SK-N-SH treated with all-trans-retinoic acid at 6 μM for 48 hours (cell line): ENCODE measurements at regions not wholly inside any gene's neighbourhood (a gene's known extent, or its start where the extent isn't known, plus 50 kb on each side); places are given as distances from the start of the nearest gene placed in this dataset.

Experiments
- ATAC-seq: fragments of 200-7000 bp; cut with Tn5 transposase; 3 replicates; pipeline ENCODE4 v1.9.1; 2020; ENCODE audit warnings: mild to moderate bottlenecking, moderate library complexity
- ARNTL ChIP-seq: fragments of 450-650 bp; formaldehyde crosslinking; IDR thresholded peaks from 2 replicates; pipeline ENCODE4 v1.5.0; 2020; ENCODE audit warnings: low read depth, mild to moderate bottlenecking, moderate library complexity, borderline replicate concordance
- BACH2 ChIP-seq: fragments of 250-450 bp; sonication (Bioruptor Pico); IDR thresholded peaks from 2 replicates; pipeline ENCODE4 v1.9.0; 2021; ENCODE audit warnings: mild to moderate bottlenecking, borderline replicate concordance
- CSDC2 ChIP-seq: fragments of 250-450 bp; sonication (Bioruptor Pico); IDR thresholded peaks from 2 replicates; pipeline ENCODE4 v1.5.0; 2020; ENCODE audit warnings: mild to moderate bottlenecking, moderate library complexity
- CSRNP3 ChIP-seq: fragments of 250-450 bp; sonication (Bioruptor Pico); IDR thresholded peaks from 2 replicates; pipeline ENCODE4 v1.5.1; 2021; ENCODE audit warnings: mild to moderate bottlenecking, moderate library complexity
- ESRRG ChIP-seq: fragments of 250-450 bp; sonication (Bioruptor Pico); IDR thresholded peaks from 2 replicates; pipeline ENCODE4 v1.6.1; 2021; ENCODE audit warnings: mild to moderate bottlenecking
- ISL1 ChIP-seq: fragments of 250-450 bp; sonication (Bioruptor Pico); IDR thresholded peaks from 2 replicates; pipeline ENCODE4 v2.1.2; 2022; ENCODE audit warnings: mild to moderate bottlenecking, moderate library complexity
- OSR1 ChIP-seq: fragments of 250-450 bp; sonication (Bioruptor Pico); IDR thresholded peaks from 2 replicates; pipeline ENCODE4 v1.8.0; 2022; ENCODE audit warnings: moderate library complexity, mild to moderate bottlenecking, inconsistent platforms
- PATZ1 ChIP-seq: fragments of 250-450 bp; sonication (Bioruptor Pico); IDR thresholded peaks from 2 replicates; pipeline ENCODE4 v1.8.0; 2020; ENCODE audit warnings: mild to moderate bottlenecking, moderate library complexity, borderline replicate concordance
- PPARA ChIP-seq: fragments of 250-450 bp; sonication (Bioruptor Pico); IDR thresholded peaks from 2 replicates; pipeline ENCODE4 v1.5.0; 2020; ENCODE audit warnings: mild to moderate bottlenecking, borderline replicate concordance
- RARB ChIP-seq: fragments of 250-450 bp; sonication (Bioruptor Pico); IDR thresholded peaks from 2 replicates; pipeline ENCODE4 v1.8.0; 2021; ENCODE audit warnings: mild to moderate bottlenecking, moderate library complexity
- SNAI2 ChIP-seq: fragments of 250-450 bp; sonication (Bioruptor Pico); IDR thresholded peaks from 2 replicates; pipeline ENCODE4 v1.5.0; 2020; ENCODE audit warnings: mild to moderate bottlenecking, moderate library complexity
- TCF4 ChIP-seq: fragments of 250-450 bp; sonication (Bioruptor Pico); IDR thresholded peaks from 2 replicates; pipeline ENCODE4 v1.8.0; 2021; ENCODE audit warnings: mild to moderate bottlenecking, moderate library complexity, borderline replicate concordance
- TOX ChIP-seq: fragments of 250-450 bp; sonication (Bioruptor Pico); IDR thresholded peaks from 2 replicates; pipeline ENCODE4 v1.8.0; 2021; ENCODE audit warnings: mild to moderate bottlenecking, moderate library complexity, borderline replicate concordance
- TSHZ2 ChIP-seq: fragments of 250-450 bp; sonication (Bioruptor Pico); IDR thresholded peaks from 2 replicates; pipeline ENCODE4 v1.5.0; 2020; ENCODE audit warnings: mild to moderate bottlenecking, moderate library complexity
- ZC3H10 ChIP-seq: fragments of 250-450 bp; sonication (Bioruptor Pico); IDR thresholded peaks from 2 replicates; pipeline ENCODE4 v1.5.1; 2021; ENCODE audit warnings: mild to moderate bottlenecking, moderate library complexity
- ZFP3 ChIP-seq: fragments of 250-450 bp; sonication (Bioruptor Pico); IDR thresholded peaks from 2 replicates; pipeline ENCODE4 v1.5.0; 2020; ENCODE audit warnings: mild to moderate bottlenecking, moderate library complexity
- ZFP30 ChIP-seq: fragments of 450-650 bp; formaldehyde crosslinking; IDR thresholded peaks from 2 replicates; pipeline ENCODE4 v1.5.0; 2022; ENCODE audit warnings: mild to moderate bottlenecking, moderate library complexity
- ZNF565 ChIP-seq: fragments of 450-650 bp; formaldehyde crosslinking; conservative IDR thresholded peaks from 2 replicates; pipeline ENCODE4 v1.5.0; 2020; ENCODE audit warnings: low read depth, mild to moderate bottlenecking, moderate library complexity
- ZNF70 ChIP-seq: fragments of 450-650 bp; formaldehyde crosslinking; IDR thresholded peaks from 2 replicates; pipeline ENCODE4 v1.5.0; 2020; ENCODE audit warnings: mild to moderate bottlenecking, moderate library complexity
- ZNF8 ChIP-seq: fragments of 450-650 bp; formaldehyde crosslinking; IDR thresholded peaks from 2 replicates; pipeline ENCODE4 v1.5.0; 2020; ENCODE audit warnings: mild to moderate bottlenecking, moderate library complexity

GRCh38 chr5:173826086-173826427 is 62.1 kb upstream of the CPEB4 start (continued):
- TF ChIP-seq PATZ1 (no peak), CSRNP3 (CRISPR knock-in tag) (no peak), ZNF8 (CRISPR knock-in tag) (no peak), ESRRG (CRISPR knock-in tag) (no peak)
- TF ChIP-seq, all 23 proteins: peak for 0

GRCh38 chr5:173826428-173827350 is 61.5 kb upstream of the CPEB4 start:
- no peak for ATAC-seq
- TF ChIP-seq PATZ1: no peak
- TF ChIP-seq BACH2: no peak
- no peak for TF ChIP-seq TOX (CRISPR knock-in tag)
- TF ChIP-seq TSHZ2 (CRISPR knock-in tag): no peak
- no peak for TF ChIP-seq CSDC2 (CRISPR knock-in tag)
- no peak for TF ChIP-seq ZNF8 (CRISPR knock-in tag)
- no peak for TF ChIP-seq RARB
- no peak for TF ChIP-seq PPARA
- no peak for TF ChIP-seq ESRRG (CRISPR knock-in tag)
- TF ChIP-seq ARNTL: no peak
- TF ChIP-seq ZNF70: no peak
- TF ChIP-seq ZNF565 (CRISPR knock-in tag): no peak
- TF ChIP-seq TCF4 (CRISPR knock-in tag): no peak

- ATAC-seq: no peak
Observed at GRCh38 chr5:173828952-173829351, 59.2 kb upstream of the CPEB4 start.

GRCh38 chr5:173829826-173830225 is 58.3 kb upstream of the CPEB4 start:
- TF ChIP-seq ESRRG (CRISPR knock-in tag) (no peak), BACH2 (no peak), ISL1 (CRISPR knock-in tag) (no peak), TCF4 (CRISPR knock-in tag) (no peak), ZFP3 (no peak), ZNF565 (CRISPR knock-in tag) (no peak), ARNTL (no peak), SNAI2 (CRISPR knock-in tag) (no peak), RARB (no peak), OSR1 (CRISPR knock-in tag) (no peak), TSHZ2 (CRISPR knock-in tag) (no peak), ZFP30 (CRISPR knock-in tag) (no peak), ZNF70 (no peak), CSRNP3 (CRISPR knock-in tag) (no peak), ZNF8 (CRISPR knock-in tag) (no peak)
- ATAC-seq: no peak

More at GRCh38 chr5:173828952-173829351, 59.2 kb upstream of the CPEB4 start:
- TF ChIP-seq ZNF8 (CRISPR knock-in tag) (no peak), TOX (CRISPR knock-in tag) (no peak), ISL1 (CRISPR knock-in tag) (no peak), OSR1 (CRISPR knock-in tag) (no peak), ZNF70 (no peak), ZFP3 (no peak), BACH2 (no peak), ZC3H10 (CRISPR knock-in tag) (no peak)
